Neural cell (in vitro differentiated cells): ENCODE measurements at regions not wholly inside any gene's neighbourhood (a gene's known extent, or its start where the extent isn't known, plus 50 kb on each side); places are given as distances from the start of the nearest gene placed in this dataset.

Experiments
- CTCF ChIP-seq: fragments of 450-650 bp; IDR thresholded peaks from 2 replicates; pipeline ENCODE4 v1.5.1; 2014; ENCODE audit warnings: antibody characterized with exemption, mild to moderate bottlenecking, moderate library complexity; ENCODE audit not compliant: poor library complexity, severe bottlenecking
- EP300 ChIP-seq: fragments of 450-650 bp; conservative IDR thresholded peaks from 2 replicates; pipeline ENCODE4 v1.6.1; 2014; ENCODE audit warnings: antibody characterized with exemption, mild to moderate bottlenecking, moderate library complexity; ENCODE audit not compliant: poor library complexity, severe bottlenecking
- EZH2 ChIP-seq: fragments of 200-600, 300-800 bp; shearing (Covaris generic), sonication (generic); IDR thresholded peaks from 2 replicates; pipeline ENCODE4 v1.6.1; 2014; ENCODE audit warnings: antibody characterized with exemption, low read length, borderline replicate concordance, mild to moderate bottlenecking; ENCODE audit not compliant: insufficient read depth, poor library complexity, severe bottlenecking
- POLR2AphosphoS5 ChIP-seq: IDR thresholded peaks from 2 replicates; pipeline ENCODE4 v1.6.1; 2012
- RAD21 ChIP-seq: fragments of 450-650 bp; conservative IDR thresholded peaks from 2 replicates; pipeline ENCODE4 v1.6.1; 2014; ENCODE audit warnings: antibody characterized with exemption, mild to moderate bottlenecking, moderate library complexity

GRCh38 chr18:24685254-24685959 is 225.0 kb downstream of the HRH4 start:
- TF ChIP-seq EZH2 (no peak), CTCF (no peak), POLR2AphosphoS5 (no peak), EP300 (no peak), RAD21 (no peak)
